Endothelial cell of umbilical vein (primary cell): ENCODE measurements at regions not wholly inside any gene's neighbourhood (a gene's known extent, or its start where the extent isn't known, plus 50 kb on each side); places are given as distances from the start of the nearest gene placed in this dataset.

Experiments
- BruUV-seq: library from RNA; stranded (reverse); fragments of 400-500 nt; replicated peaks from 2 replicates; lab custom pipeline; 2021; lab: Mats Ljungman, UMichigan
- CTCF ChIA-PET: fragments of 300-600, 350-600 bp; sonication (Branson Sonifier 250); formaldehyde crosslinking; loops from one replicate; lab custom pipeline; 2021; ENCODE audit warnings: antibody characterized with exemption, inconsistent platforms; lab: Charles Lee
- POLR2A ChIA-PET: fragments of 300-600, 350-600 bp; sonication (Branson Sonifier 250); formaldehyde crosslinking; loops from one replicate; lab custom pipeline; 2021; ENCODE audit warnings: antibody characterized with exemption, inconsistent platforms; lab: Charles Lee
- DNase-seq: peaks from one replicate; pipeline ENCODE4 v3.0.0-alpha.2; 2011; ENCODE audit warnings: low read depth, low spot score
- FAIRE-seq: peaks from 2 replicates; lab custom pipeline; 2011; peaks lifted over from hg19 to GRCh38; lab: Jason Lieb, UNC
- H2AFZ ChIP-seq: 2 replicates; pipeline ENCODE4 v1.6.0; 2012; ENCODE audit warnings: low read depth, low read length, control low read depth, inconsistent platforms
- H3K27ac ChIP-seq: 2 replicates; pipeline ENCODE4 v1.5.1; 2011; ENCODE audit warnings: low read depth, mild to moderate bottlenecking, control low read depth, low read length, moderate library complexity; ENCODE audit not compliant: insufficient read depth
- H3K27me3 ChIP-seq, 2 experiments: 2 replicates each; pipeline versions ENCODE4 v1.6.0 to v1.6.1; 2011; ENCODE audit warnings: low read length in 2 of 2, mixed read lengths in 1 of 2; ENCODE audit not compliant: control insufficient read depth in 2 of 2, insufficient read depth in 2 of 2
- H3K36me3 ChIP-seq, 2 experiments: 2 replicates in 1 of 2; 3 replicates in 1 of 2; pipeline ENCODE4 v1.5.1; 2011; ENCODE audit warnings: low read length in 2 of 2, mild to moderate bottlenecking in 1 of 2, moderate library complexity in 1 of 2; ENCODE audit not compliant: control insufficient read depth in 2 of 2, insufficient read depth in 2 of 2; ENCODE audit errors: extremely low read depth in 1 of 2
- H3K4me1 ChIP-seq: 3 replicates; pipeline ENCODE4 v1.5.1; 2011; ENCODE audit warnings: mild to moderate bottlenecking, low read length; ENCODE audit not compliant: control insufficient read depth, insufficient read depth; ENCODE audit errors: extremely low read depth
- H3K4me2 ChIP-seq: 2 replicates; pipeline ENCODE4 v1.6.1; 2011; ENCODE audit warnings: low read length, control low read depth, mixed read lengths; ENCODE audit not compliant: insufficient read depth
- H3K4me3 ChIP-seq, 3 experiments: fragments of 200-600 bp in 1 of 3; sonication (generic), shearing (Covaris generic) in 1 of 3; replicated peaks in 1 of 3; 2 replicates each; pipeline ENCODE4 v1.5.1; 2011 to 2016; ENCODE audit warnings: control low read depth in 3 of 3, low read length in 3 of 3, mild to moderate bottlenecking in 2 of 3, inconsistent platforms in 1 of 3, low read depth in 1 of 3, moderate library complexity in 1 of 3; ENCODE audit not compliant: insufficient read depth in 1 of 3
- H3K79me2 ChIP-seq: 2 replicates; pipeline ENCODE4 v1.6.0; 2012; ENCODE audit warnings: low read length, inconsistent platforms; ENCODE audit not compliant: control insufficient read depth, insufficient read depth
- H3K9ac ChIP-seq: replicated peaks from 2 replicates; pipeline ENCODE3; 2011; ENCODE audit warnings: low read length, control low read depth; ENCODE audit not compliant: insufficient read depth; ENCODE audit errors: extremely low read depth
- H3K9me1 ChIP-seq: replicated peaks from 3 replicates; pipeline ENCODE4 v1.6.0; 2011; ENCODE audit warnings: mild to moderate bottlenecking, low read length; ENCODE audit not compliant: control insufficient read depth, insufficient read depth; ENCODE audit errors: extremely low read depth
- H3K9me3 ChIP-seq: replicated peaks from 2 replicates; pipeline ENCODE4 v1.5.1; 2012; ENCODE audit warnings: low read length, inconsistent platforms; ENCODE audit not compliant: control insufficient read depth, insufficient read depth
- H4K20me1 ChIP-seq: replicated peaks from 2 replicates; pipeline ENCODE3; 2011; ENCODE audit warnings: mild to moderate bottlenecking, low read length; ENCODE audit not compliant: control insufficient read depth, insufficient read depth; ENCODE audit errors: extremely low read depth
- FOS ChIP-seq: IDR thresholded peaks from 2 replicates; pipeline ENCODE4 v1.6.1; 2011; ENCODE audit warnings: mild to moderate bottlenecking, low read length, moderate library complexity, borderline replicate concordance; ENCODE audit not compliant: insufficient read depth
- GATA2 ChIP-seq: IDR thresholded peaks from 2 replicates; pipeline ENCODE4 v1.7.0; 2011; ENCODE audit warnings: low read depth, mild to moderate bottlenecking, moderate library complexity, mixed read lengths, low read length; ENCODE audit not compliant: insufficient read length, insufficient read depth
- JUN ChIP-seq: IDR thresholded peaks from 2 replicates; pipeline ENCODE4 v1.6.1; 2011; ENCODE audit warnings: borderline replicate concordance, low read depth; ENCODE audit not compliant: insufficient read length, insufficient read depth
- MAX ChIP-seq: IDR thresholded peaks from 2 replicates; pipeline ENCODE4 v1.6.1; 2011; ENCODE audit not compliant: insufficient read depth, insufficient read length
- POLR2A ChIP-seq: IDR thresholded peaks from 2 replicates; pipeline ENCODE4 v1.6.1; 2012; ENCODE audit warnings: low read depth, mild to moderate bottlenecking, control low read depth, low read length
- POLR2AphosphoS5 ChIP-seq: IDR thresholded peaks from 2 replicates; pipeline ENCODE4 v1.6.1; 2012; ENCODE audit warnings: low read depth, mild to moderate bottlenecking, control low read depth, low read length, moderate library complexity; ENCODE audit not compliant: insufficient read depth
- dilution Hi-C: fragments of 300-500 bp; cut with MboI; formaldehyde crosslinking; loops from one replicate; pipeline ENCODE4 v1.15.0; 2019; ENCODE audit warnings: low sequenced_read_pairs; ENCODE audit not compliant: extremely low pct_ligation_motif_present
- intact Hi-C: fragments of 100-400 bp; cut with micrococcal nuclease; formaldehyde crosslinking; loops from one replicate; pipeline ENCODE4 v1.10.0; 2022

DNA sequence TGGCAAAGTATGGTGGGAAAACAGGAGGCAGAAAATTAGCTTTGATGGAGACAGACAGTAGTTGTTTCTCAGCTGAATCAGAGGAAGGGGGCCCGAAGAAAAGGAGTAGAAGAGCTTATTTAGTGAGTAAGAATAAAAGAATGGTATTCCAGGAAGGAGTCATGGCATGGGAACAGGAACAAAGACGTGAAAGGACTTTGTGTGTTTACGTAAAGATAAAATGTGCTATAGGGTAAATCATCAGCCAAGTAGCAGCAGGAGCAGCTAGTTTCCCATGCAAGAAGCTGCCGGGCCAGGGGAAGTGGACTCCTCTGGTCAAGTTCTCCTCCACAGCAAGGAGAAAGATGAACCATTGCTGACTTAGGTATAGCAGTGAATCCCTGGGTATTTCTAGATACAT is 454.5 kb downstream of the HINT1 start:
- Histone ChIP-seq H3K79me2 (no peaks in the 10 kb centered on the region), H3K4me2 (peak overlapping the region; percentile 38), H3K4me1 (peaks cover 26% of the 10 kb centered on the region), H3K27ac (peak overlapping the region; percentile 48), H3K9me1 (no peaks in the 10 kb centered on the region), H4K20me1 (no peaks in the 10 kb centered on the region), H2AFZ (peak overlapping the region; percentile 20), H3K27me3 (no peaks in the 10 kb centered on the region), H3K9ac (no peak overlapping the region), H3K36me3 (no peaks in the 10 kb centered on the region), H3K9me3 (no peaks in the 10 kb centered on the region), H3K4me3 (no peak overlapping the region)
- DNase-seq (peak; percentile 86), FAIRE-seq (no peak)
- CTCF ChIA-PET, result interaction anchor here (1.4 kb wide), 2 partner anchors 569 to 811 kb away, joined by 3 to 4 read pairs; no protein-coding TSS in a partner anchor
- POLR2A ChIA-PET, result no interaction called here
- TF ChIP-seq MAX (no peak), POLR2AphosphoS5 (peak; percentile 39), GATA2 (peak; percentile 62), POLR2A (no peak), JUN (peak; percentile 48), FOS (peak; percentile 74)
- dilution Hi-C loops, result no loop called here
- intact Hi-C loops, result loop anchor here (5.0 kb wide), 4 partner anchors 158 to 938 kb away; no protein-coding TSS in a partner anchor
- BruUV-seq, result no TSS peak

DNA sequence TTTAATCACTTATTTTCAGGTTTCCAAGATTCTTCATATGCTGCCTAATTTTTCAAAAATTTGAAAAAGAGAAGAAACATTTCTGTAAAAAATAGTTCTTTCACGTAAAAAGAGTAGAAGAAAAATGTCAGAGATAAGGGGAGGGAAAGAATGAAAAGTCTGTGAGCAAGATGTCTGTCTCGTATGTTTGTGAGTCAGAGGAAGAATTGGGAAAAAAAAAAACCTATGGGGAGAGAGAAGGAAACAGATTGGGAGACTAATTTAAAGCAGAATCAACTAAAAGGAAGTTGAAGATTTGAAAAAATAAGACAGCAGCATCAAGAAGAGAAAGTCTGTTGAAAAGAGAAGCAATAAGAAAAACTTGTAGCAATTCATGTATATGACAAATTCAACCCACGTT is 456.3 kb downstream of the HINT1 start:
- no peaks in the 10 kb centered on the region for H3K36me3 ChIP-seq
- no peak overlapping the region for H3K4me3 ChIP-seq
- no peak for FAIRE-seq

More for the DNA sequence above, 456.3 kb downstream of the HINT1 start:
- H3K9me3 ChIP-seq, result no peaks in the 10 kb centered on the region
- TF ChIP-seq POLR2AphosphoS5 (no peak), FOS (peak; percentile 54)
- no peak overlapping the region for H2AFZ ChIP-seq
- intact Hi-C loops, result no loop called here
- no peaks in the 10 kb centered on the region for H4K20me1 ChIP-seq
- no peaks in the 10 kb centered on the region for H3K9me1 ChIP-seq
- ChIA-PET CTCF (no interaction called here), POLR2A (no interaction called here)
- no TSS peak for BruUV-seq
- peak overlapping the region; percentile 35 for H3K4me2 ChIP-seq
- dilution Hi-C loops, result no loop called here
- H3K27me3 ChIP-seq, result no peaks in the 10 kb centered on the region
- H3K27ac ChIP-seq, result no peak overlapping the region
- H3K9ac ChIP-seq, result no peak overlapping the region
- H3K79me2 ChIP-seq, result no peaks in the 10 kb centered on the region
- H3K4me1 ChIP-seq, result peaks cover 26% of the 10 kb centered on the region
- peak; percentile 44 for DNase-seq
